OCI-LY7 (cell line): ENCODE measurements at regions not wholly inside any gene's neighbourhood (a gene's known extent, or its start where the extent isn't known, plus 50 kb on each side); places are given as distances from the start of the nearest gene placed in this dataset.

Experiments used
- BruUV-seq: library from RNA; stranded (reverse); fragments of 400-500 nt; replicated peaks from 2 replicates; lab custom pipeline; 2021; lab: Mats Ljungman, UMichigan
- CTCF ChIA-PET: fragments of 300-600 bp; sonication (Branson Sonifier 250); formaldehyde crosslinking; loops from one replicate; lab custom pipeline; 2022; ENCODE audit warnings: antibody characterized with exemption; ENCODE audit not compliant: unreplicated experiment; lab: Charles Lee
- POLR2A ChIA-PET: fragments of 300-600 bp; sonication (Branson Sonifier 250); formaldehyde crosslinking; loops from one replicate; lab custom pipeline; 2022; ENCODE audit warnings: antibody characterized with exemption; lab: Charles Lee
- DNase-seq: peaks from one replicate; pipeline ENCODE4 v3.0.0-alpha.2; 2015; ENCODE audit warnings: low spot score
- H2AFZ ChIP-seq: fragments of 200-600 bp; sonication (generic), shearing (Covaris generic); 2 replicates; pipeline ENCODE4 v1.6.1; 2014; ENCODE audit warnings: mild to moderate bottlenecking, antibody characterized with exemption, low read length, moderate library complexity
- H3K27ac ChIP-seq: fragments of 200-600 bp; sonication (generic); 2 replicates; pipeline ENCODE4 v1.5.1; 2014; ENCODE audit warnings: mixed run types, low read depth, mild to moderate bottlenecking, moderate library complexity, low read length, inconsistent platforms; ENCODE audit not compliant: poor library complexity, severe bottlenecking
- H3K36me3 ChIP-seq: fragments of 200-600 bp; sonication (generic); 2 replicates; pipeline ENCODE4 v1.6.1; 2014; ENCODE audit warnings: mild to moderate bottlenecking, antibody characterized with exemption, low read length, moderate library complexity, mixed read lengths; ENCODE audit not compliant: insufficient read depth
- H3K4me1 ChIP-seq: fragments of 200-600 bp; sonication (generic); 2 replicates; pipeline ENCODE4 v1.5.1; 2014; ENCODE audit warnings: mild to moderate bottlenecking, low read length; ENCODE audit not compliant: insufficient read depth, poor library complexity, severe bottlenecking
- H3K4me2 ChIP-seq: fragments of 200-600 bp; sonication (generic); 2 replicates; pipeline ENCODE4 v1.6.1; 2014; ENCODE audit warnings: mild to moderate bottlenecking, low read length
- H3K4me3 ChIP-seq: fragments of 200-600 bp; sonication (generic); 2 replicates; pipeline ENCODE4 v1.5.1; 2014; ENCODE audit warnings: mild to moderate bottlenecking, low read depth, low read length; ENCODE audit not compliant: poor library complexity, severe bottlenecking
- H3K79me2 ChIP-seq: fragments of 200-600 bp; sonication (generic); 2 replicates; pipeline ENCODE4 v1.6.1; 2016; ENCODE audit warnings: low read depth, mild to moderate bottlenecking, low read length, moderate library complexity, mixed read lengths; ENCODE audit not compliant: insufficient read depth
- H3K9me2 ChIP-seq: fragments of 200-600 bp; sonication (generic); 2 replicates; pipeline ENCODE4 v1.6.1; 2016; ENCODE audit warnings: mild to moderate bottlenecking, low read length, mixed read lengths; ENCODE audit not compliant: insufficient read depth
- H3K9me3 ChIP-seq: fragments of 200-600 bp; sonication (generic); 2 replicates; pipeline ENCODE4 v1.6.1; 2014; ENCODE audit warnings: mild to moderate bottlenecking, mixed run types, low read length, mixed read lengths
- H4K20me1 ChIP-seq: fragments of 200-600 bp; sonication (generic); 2 replicates; pipeline ENCODE4 v1.6.1; 2014; ENCODE audit warnings: mild to moderate bottlenecking, antibody characterized with exemption, low read length, moderate library complexity, mixed read lengths; ENCODE audit not compliant: insufficient read depth
- CTCF ChIP-seq: fragments of 200-600 bp; sonication (generic); conservative IDR thresholded peaks from 2 replicates; pipeline ENCODE4 v1.5.1; 2014; ENCODE audit warnings: mild to moderate bottlenecking, antibody characterized with exemption, low read length, moderate library complexity, mixed read lengths
- EZH2phosphoT487 ChIP-seq: fragments of 200-600 bp; sonication (generic); IDR thresholded peaks from 2 replicates; pipeline ENCODE4 v1.6.1; 2018; ENCODE audit warnings: low read depth, borderline replicate concordance, mild to moderate bottlenecking, mixed run types, antibody characterized with exemption, low read length, moderate library complexity, mixed read lengths
- intact Hi-C: fragments of 100-400 bp; cut with micrococcal nuclease; formaldehyde crosslinking; loops from one replicate; pipeline ENCODE4 v1.10.0; 2022; ENCODE audit not compliant: unreplicated experiment

- Histone ChIP-seq H3K9me3 (no peaks in the 10 kb centered on the region), H3K27ac (no peak overlapping the region), H3K4me3 (no peak overlapping the region), H3K4me1 (no peaks in the 10 kb centered on the region), H3K9me2 (no peaks in the 10 kb centered on the region), H3K79me2 (no peaks in the 10 kb centered on the region), H2AFZ (no peak overlapping the region), H4K20me1 (no peaks in the 10 kb centered on the region), H3K4me2 (no peak overlapping the region), H3K36me3 (no peaks in the 10 kb centered on the region)
- ChIA-PET POLR2A (no interaction called here), CTCF (no interaction called here)
- no TSS peak for BruUV-seq
- no peak for DNase-seq
- TF ChIP-seq CTCF (no peak), EZH2phosphoT487 (no peak)
- intact Hi-C loops = no loop called here
Observed at GRCh38 chr3:166195808-166196207, 358.6 kb upstream of the BCHE start.

GRCh38 chr3:166191411-166191810 is 354.2 kb upstream of the BCHE start:
- CTCF ChIA-PET = no interaction called here
- Histone ChIP-seq H3K36me3 (no peaks in the 10 kb centered on the region), H3K4me3 (no peak overlapping the region), H4K20me1 (no peaks in the 10 kb centered on the region), H3K79me2 (no peaks in the 10 kb centered on the region), H3K27ac (no peak overlapping the region), H3K4me2 (no peak overlapping the region), H3K9me2 (no peaks in the 10 kb centered on the region), H2AFZ (no peak overlapping the region), H3K4me1 (no peaks in the 10 kb centered on the region), H3K9me3 (no peaks in the 10 kb centered on the region)
- POLR2A ChIA-PET = no interaction called here
- no peak for TF ChIP-seq CTCF
- intact Hi-C loops = no loop called here
- no peak for DNase-seq
- no TSS peak for BruUV-seq

GRCh38 chr3:166190360-166190759 is 353.1 kb upstream of the BCHE start:
- Histone ChIP-seq H3K36me3 (no peaks in the 10 kb centered on the region), H3K79me2 (no peaks in the 10 kb centered on the region), H2AFZ (no peak overlapping the region), H3K4me3 (no peak overlapping the region), H4K20me1 (no peaks in the 10 kb centered on the region), H3K9me2 (no peaks in the 10 kb centered on the region), H3K9me3 (no peaks in the 10 kb centered on the region), H3K27ac (no peak overlapping the region), H3K4me1 (no peaks in the 10 kb centered on the region), H3K4me2 (no peak overlapping the region)
- no peak for TF ChIP-seq EZH2phosphoT487
- TF ChIP-seq CTCF = no peak
- POLR2A ChIA-PET = no interaction called here
- CTCF ChIA-PET = no interaction called here
- DNase-seq = no peak
- BruUV-seq = no TSS peak
- intact Hi-C loops = no loop called here
